LoVo (cell line): ENCODE measurements at regions not wholly inside any gene's neighbourhood (a gene's known extent, or its start where the extent isn't known, plus 50 kb on each side); places are given as distances from the start of the nearest gene placed in this dataset.
"Not testable (repeated sequence)": the region's sequence is repeated elsewhere in the genome, so short reads cannot be mapped to it uniquely, and the experiment has no call there.

Experiments
- DNase-seq: peaks from one replicate; pipeline ENCODE4 v3.0.0-alpha.2; 2016; ENCODE audit warnings: low spot score

- DNase-seq = not testable (repeated sequence)
Measured at GRCh38 chr1:234816186-234816851, 206.3 kb upstream of the IRF2BP2 start.

- not testable (repeated sequence) for DNase-seq
Measured at GRCh38 chr1:234815295-234815815, 205.4 kb upstream of the IRF2BP2 start.

- not testable (repeated sequence) for DNase-seq
Measured at GRCh38 chr1:234814235-234814634, 204.3 kb upstream of the IRF2BP2 start.

GRCh38 chr1:234811824-234812223 lies 201.8 kb upstream of the IRF2BP2 start:
- not testable (repeated sequence) for DNase-seq

- DNase-seq = not testable (repeated sequence)
Measured at GRCh38 chr1:234810726-234811125, 200.7 kb upstream of the IRF2BP2 start.

- DNase-seq = not testable (repeated sequence)
Measured at GRCh38 chr1:234809854-234810245, 199.9 kb upstream of the IRF2BP2 start.

GRCh38 chr1:234808943-234809853 lies 199.2 kb upstream of the IRF2BP2 start:
- DNase-seq = not testable (repeated sequence)

- DNase-seq = not testable (repeated sequence)
Measured at GRCh38 chr1:234808459-234808858, 198.5 kb upstream of the IRF2BP2 start.

GRCh38 chr1:234807705-234808104 lies 197.7 kb upstream of the IRF2BP2 start:
- not testable (repeated sequence) for DNase-seq

- not testable (repeated sequence) for DNase-seq
Measured at GRCh38 chr1:234802586-234802985, 192.6 kb upstream of the IRF2BP2 start.

- not testable (repeated sequence) for DNase-seq
Measured at GRCh38 chr1:234801636-234802035, 191.7 kb upstream of the IRF2BP2 start.

GRCh38 chr1:234801147-234801546 lies 191.2 kb upstream of the IRF2BP2 start:
- not testable (repeated sequence) for DNase-seq

GRCh38 chr1:234800563-234800962 lies 190.6 kb upstream of the IRF2BP2 start:
- not testable (repeated sequence) for DNase-seq

GRCh38 chr1:234799021-234799689 lies 189.2 kb upstream of the IRF2BP2 start:
- DNase-seq = not testable (repeated sequence)

- not testable (repeated sequence) for DNase-seq
Measured at GRCh38 chr1:234797216-234797615, 187.2 kb upstream of the IRF2BP2 start.

GRCh38 chr1:234796438-234796792 lies 186.4 kb upstream of the IRF2BP2 start:
- DNase-seq = not testable (repeated sequence)

GRCh38 chr1:234795711-234796437 lies 185.9 kb upstream of the IRF2BP2 start:
- not testable (repeated sequence) for DNase-seq

GRCh38 chr1:234795007-234795406 lies 185.0 kb upstream of the IRF2BP2 start:
- DNase-seq = not testable (repeated sequence)

- DNase-seq = not testable (repeated sequence)
Measured at GRCh38 chr1:234794452-234794851, 184.5 kb upstream of the IRF2BP2 start.

- not testable (repeated sequence) for DNase-seq
Measured at GRCh38 chr1:234793924-234794323, 183.9 kb upstream of the IRF2BP2 start.

- DNase-seq = not testable (repeated sequence)
Measured at GRCh38 chr1:234792221-234792864, 182.4 kb upstream of the IRF2BP2 start.
